GM21423 (cell line): ENCODE measurements at regions not wholly inside any gene's neighbourhood (a gene's known extent, or its start where the extent isn't known, plus 50 kb on each side); places are given as distances from the start of the nearest gene placed in this dataset.

ENCODE experiments used
- ATAC-seq: cut with Tn5 transposase; IDR thresholded peaks from one replicate; pipeline ENCODE4 v1.9.1; 2021; ENCODE audit warnings: mild to moderate bottlenecking, moderate library complexity; ENCODE audit not compliant: unreplicated experiment

DNA sequence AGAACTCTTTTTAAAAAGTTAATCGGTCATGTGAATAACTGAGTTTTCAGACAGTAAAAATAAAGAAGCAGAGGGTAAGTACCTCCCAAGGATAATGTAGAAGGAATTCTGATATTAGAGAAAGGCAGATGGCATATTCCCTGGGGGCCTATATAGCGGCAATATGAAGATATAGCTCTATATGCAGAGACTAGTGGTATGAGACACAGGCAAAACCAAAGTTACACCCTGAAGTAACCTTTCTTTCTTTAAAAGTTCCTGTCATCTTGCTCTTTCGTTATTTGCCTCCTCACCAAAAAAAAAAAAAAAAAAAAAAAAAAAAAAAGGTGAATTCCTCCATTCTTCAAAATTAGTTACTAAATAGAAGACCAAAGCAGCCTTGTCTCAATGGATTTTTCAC lies 76.2 kb upstream of the ARHGAP32 start:
- ATAC-seq, result no peak

DNA sequence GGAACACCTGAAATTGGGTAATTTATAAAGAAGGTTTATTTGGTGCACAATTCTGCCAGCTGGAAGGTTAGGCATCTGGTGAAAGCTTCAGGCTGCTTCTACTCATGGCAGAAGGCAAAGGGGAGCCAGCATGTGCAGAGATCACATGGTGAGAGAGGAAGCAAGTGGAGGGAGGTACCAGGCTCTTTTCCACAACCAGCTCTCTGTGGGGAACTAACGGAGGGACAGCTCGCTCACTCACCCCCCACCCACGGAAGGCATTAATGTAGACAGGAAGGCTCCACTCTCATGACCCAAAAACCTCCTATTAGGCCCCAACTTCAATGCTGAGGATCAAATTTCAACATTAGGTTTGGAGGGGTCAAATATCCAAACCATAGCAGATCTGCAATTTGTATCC lies 75.6 kb upstream of the ARHGAP32 start:
- ATAC-seq, result no peak

DNA sequence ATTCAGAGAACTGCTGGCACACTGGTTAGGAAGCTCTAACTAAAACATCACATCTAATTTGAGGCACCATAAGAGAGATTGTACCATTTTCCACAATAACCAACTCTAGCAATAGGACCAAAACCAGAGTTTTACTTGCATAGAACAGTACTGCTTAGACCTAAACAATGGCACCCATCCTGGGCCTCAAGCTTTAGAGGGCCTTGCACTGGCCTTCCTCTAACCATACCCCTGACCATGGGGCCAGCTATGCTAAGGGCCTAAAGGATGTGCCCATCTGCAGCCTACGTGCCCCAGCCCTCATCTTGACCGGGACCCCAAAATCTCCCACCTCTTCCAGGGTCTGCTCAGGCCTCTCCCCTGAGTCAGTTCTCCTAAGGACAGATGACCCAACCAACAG lies 74.4 kb upstream of the ARHGAP32 start:
- ATAC-seq, result no peak

DNA sequence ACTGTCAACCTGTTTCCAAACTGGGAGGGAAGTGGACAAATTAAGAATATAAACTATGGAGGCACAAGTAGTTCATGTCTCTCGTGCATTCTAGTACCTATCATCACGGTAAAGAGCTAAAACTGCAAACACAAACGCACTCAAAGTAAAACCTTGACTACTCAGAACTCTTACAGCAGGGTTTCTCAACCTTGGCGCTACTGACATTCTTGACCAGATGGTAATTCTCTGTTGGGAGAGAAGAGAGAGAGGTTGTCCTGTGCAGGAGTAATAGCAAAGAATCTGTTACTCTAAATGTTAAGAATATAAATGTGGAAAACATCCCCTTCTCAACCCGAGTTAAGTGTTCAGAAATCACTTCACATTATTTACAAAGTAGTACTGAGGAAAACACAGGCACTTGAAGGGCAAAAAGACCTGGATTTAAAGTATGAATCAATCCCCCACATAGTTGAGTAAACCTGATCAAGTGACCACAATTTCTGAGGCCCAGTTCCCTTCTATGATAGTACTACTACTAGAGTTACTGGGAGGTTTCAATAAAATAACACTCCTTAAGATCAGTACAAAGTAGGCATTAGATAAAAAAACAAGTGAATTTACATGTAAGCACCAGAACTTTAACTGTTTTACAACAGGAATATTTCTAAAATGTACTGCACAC lies 73.1 kb upstream of the ARHGAP32 start:
- no peak for ATAC-seq

DNA sequence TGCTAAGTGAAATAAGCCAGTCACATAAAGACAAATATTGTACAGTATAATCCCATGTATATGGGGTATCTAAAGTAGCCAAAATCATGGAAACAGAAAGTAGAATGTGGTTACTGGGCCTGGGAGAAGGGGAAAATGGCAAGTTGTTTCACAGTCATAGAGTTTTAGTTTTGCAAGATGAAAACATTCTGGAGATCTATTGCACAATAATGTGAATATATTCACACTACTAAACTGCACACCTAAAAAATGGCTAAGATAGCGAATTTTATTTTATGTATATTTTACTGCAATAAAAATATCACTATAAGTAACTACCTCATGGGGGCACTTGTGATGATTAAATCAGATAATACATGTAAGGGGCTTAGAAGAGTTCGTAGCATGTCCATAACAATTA lies 72.0 kb upstream of the ARHGAP32 start:
- no peak for ATAC-seq

GRCh38 chr11:129260750-129261149 lies 68.6 kb upstream of the ARHGAP32 start:
- ATAC-seq, result no peak

GRCh38 chr11:129259931-129260348 lies 67.8 kb upstream of the ARHGAP32 start:
- ATAC-seq, result no peak

- ATAC-seq, result no peak
These were observed 66.1 kb upstream of the ARHGAP32 start for GRCh38 chr11:129258205-129258604.

DNA sequence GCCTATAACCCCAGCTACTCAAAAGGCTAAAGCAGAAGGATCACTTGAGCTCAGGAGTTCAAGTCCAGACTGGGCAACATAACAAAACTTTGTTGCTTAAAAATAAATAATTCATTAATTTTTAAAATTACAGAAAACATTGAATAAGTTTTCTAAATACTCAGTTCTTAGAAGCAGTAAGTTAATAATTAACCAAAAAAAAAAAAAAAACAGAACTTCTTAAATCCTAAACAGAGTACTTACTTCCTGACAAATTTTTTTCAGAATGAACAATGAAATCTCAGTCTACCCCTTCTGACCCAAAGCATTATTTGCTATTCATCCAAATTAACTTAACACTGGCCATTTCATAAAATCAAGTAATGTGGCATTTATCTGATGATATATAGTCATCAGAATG lies 65.4 kb upstream of the ARHGAP32 start:
- no peak for ATAC-seq

GRCh38 chr11:129252621-129253020 lies 60.5 kb upstream of the ARHGAP32 start:
- no peak for ATAC-seq

DNA sequence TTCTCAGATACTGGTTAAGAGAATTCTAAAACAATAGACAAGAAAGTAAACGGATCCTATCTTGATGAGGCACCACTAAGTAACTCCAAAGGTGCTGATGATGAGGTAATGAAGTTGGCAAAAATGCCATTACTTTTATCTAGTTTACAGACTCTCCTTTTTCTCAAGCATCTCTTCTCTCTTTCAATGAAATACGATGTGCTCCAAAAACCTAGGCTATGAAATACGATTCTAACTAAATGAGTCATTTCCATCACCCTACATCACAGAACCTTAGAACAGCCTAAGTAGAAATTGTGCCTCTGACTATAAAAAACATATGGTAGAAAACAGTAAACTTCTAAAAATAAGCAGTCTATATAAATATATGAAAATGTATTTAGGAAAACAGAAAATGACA lies 58.9 kb upstream of the ARHGAP32 start:
- ATAC-seq, result no peak

GRCh38 chr11:129249923-129250322 lies 57.8 kb upstream of the ARHGAP32 start:
- no peak for ATAC-seq

DNA sequence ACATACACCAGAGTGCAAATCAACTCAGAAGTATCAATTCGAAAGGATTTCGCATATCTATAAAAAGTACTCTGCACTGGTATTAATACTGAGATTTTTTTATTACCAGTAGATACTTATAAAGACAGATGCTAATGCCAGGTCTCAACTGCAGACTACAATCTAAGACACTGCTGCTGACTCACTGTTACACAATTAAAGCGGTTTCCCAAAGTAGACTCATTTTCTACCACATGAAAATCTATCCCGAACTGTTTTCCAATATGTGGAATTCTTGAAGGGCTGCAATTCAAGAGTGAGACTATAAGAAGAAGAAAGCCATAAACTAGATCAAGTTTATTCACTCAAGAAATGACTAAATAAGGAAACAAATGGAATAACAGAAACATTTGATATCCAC lies 57.2 kb upstream of the ARHGAP32 start:
- no peak for ATAC-seq

- no peak for ATAC-seq
These were observed 56.5 kb upstream of the ARHGAP32 start for GRCh38 chr11:129248618-129249017.

- ATAC-seq, result no peak
These were observed 55.0 kb upstream of the ARHGAP32 start for GRCh38 chr11:129247135-129247534.

DNA sequence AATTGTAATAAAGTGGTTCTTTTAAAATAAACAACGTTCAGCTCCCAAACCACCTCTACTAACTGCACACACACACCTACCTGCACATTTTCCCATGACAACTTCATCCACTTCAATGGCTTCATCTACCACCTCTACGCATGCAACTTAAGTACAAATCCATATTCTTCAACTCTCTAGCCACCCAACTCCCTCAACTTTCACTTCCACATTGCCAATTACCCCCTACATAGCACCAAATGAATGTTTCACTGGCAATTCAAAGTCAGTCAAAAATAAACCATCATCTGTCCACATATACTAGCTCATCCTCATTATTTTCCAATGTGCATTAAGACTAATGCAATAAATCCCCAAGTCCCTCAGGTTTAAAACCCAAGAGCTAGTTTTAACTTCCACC lies 50.7 kb upstream of the ARHGAP32 start:
- no peak for ATAC-seq
